B cell (primary cell): ENCODE measurements at regions not wholly inside any gene's neighbourhood (a gene's known extent, or its start where the extent isn't known, plus 50 kb on each side); places are given as distances from the start of the nearest gene placed in this dataset.

Source experiments
- ATAC-seq: fragments of 200-7000 bp; cut with Tn5 transposase; one replicate; pipeline ENCODE4 v1.10.0; 2021; ENCODE audit warnings: low read depth, mild to moderate bottlenecking, moderate number of reproducible peaks, moderate library complexity
- CTCF ChIA-PET: fragments of 350-600 bp; sonication (Branson Sonifier 250); formaldehyde crosslinking; loops from one replicate; lab custom pipeline; 2021; ENCODE audit warnings: antibody characterized with exemption, inconsistent platforms; lab: Charles Lee
- POLR2A ChIA-PET: fragments of 350-600 bp; sonication (Branson Sonifier 250); formaldehyde crosslinking; loops from one replicate; lab custom pipeline; 2021; ENCODE audit warnings: antibody characterized with exemption; lab: Charles Lee
- DNase-seq: peaks from one replicate; pipeline ENCODE4 v3.0.0; 2013
- H2AFZ ChIP-seq: 2 replicates; pipeline ENCODE4 v1.6.1; 2012; ENCODE audit warnings: mild to moderate bottlenecking, low read depth, low read length; ENCODE audit not compliant: insufficient read depth, poor library complexity, severe bottlenecking
- H3K27ac ChIP-seq, 2 donors: 1 replicate in 1 of 2; 2 replicates in 1 of 2; pipeline ENCODE4 v1.5.1; 2012 to 2013; ENCODE audit warnings: low read length in 2 of 2, mild to moderate bottlenecking in 2 of 2, moderate library complexity in 1 of 2
- H3K27me3 ChIP-seq, 4 experiments: fragments of 200-600 bp in 1 of 4; sonication (generic) in 1 of 4; replicated peaks in 1 of 4; 1 replicate in 2 of 4; 2 replicates in 2 of 4; pipeline versions ENCODE4 v1.6.1 to v1.7.0; 2013 to 2016; ENCODE audit warnings: low read length in 3 of 4, mild to moderate bottlenecking in 2 of 4, mixed read lengths in 1 of 4, moderate library complexity in 1 of 4; ENCODE audit not compliant: insufficient read depth in 4 of 4, control insufficient read depth in 3 of 4; ENCODE audit errors: control extremely low read depth in 1 of 4
- H3K36me3 ChIP-seq, 2 experiments: replicated peaks in 1 of 2; 1 replicate in 1 of 2; 2 replicates in 1 of 2; pipeline versions ENCODE4 v1.6.1 to v1.7.1; 2013; ENCODE audit warnings: low read length in 1 of 2; ENCODE audit not compliant: insufficient read depth in 2 of 2, control insufficient read depth in 1 of 2; ENCODE audit errors: control extremely low read depth in 1 of 2, extremely low read depth in 1 of 2
- H3K4me1 ChIP-seq, 2 donors: fragments of 200-600 bp in 1 of 2; sonication (generic) in 1 of 2; 1 replicate in 1 of 2; 2 replicates in 1 of 2; pipeline versions ENCODE4 v1.5.1 to v1.6.1; 2013 to 2017; ENCODE audit warnings: low read length in 2 of 2; ENCODE audit not compliant: control insufficient read depth in 2 of 2, insufficient read depth in 2 of 2
- H3K4me2 ChIP-seq: replicated peaks from 2 replicates; pipeline ENCODE3; 2012; ENCODE audit warnings: mild to moderate bottlenecking, low read depth, low read length; ENCODE audit not compliant: poor library complexity, severe bottlenecking
- H3K4me3 ChIP-seq, 5 experiments: fragments of 200-600 bp in 1 of 5; sonication (generic) in 1 of 5; 1 replicate in 3 of 5; 2 replicates in 2 of 5; pipeline versions ENCODE4 v1.5.1 to v1.7.0; 2011 to 2016; ENCODE audit warnings: low read length in 4 of 5, mild to moderate bottlenecking in 4 of 5, low read depth in 2 of 5, control low read depth in 1 of 5, moderate library complexity in 1 of 5; ENCODE audit not compliant: insufficient read depth in 1 of 5; ENCODE audit errors: control extremely low read depth in 1 of 5, extremely low read depth in 1 of 5
- H3K79me2 ChIP-seq: fragments of 200-600 bp; sonication (generic); one replicate; pipeline ENCODE4 v1.6.0; 2016; ENCODE audit warnings: low read length; ENCODE audit not compliant: control insufficient read depth, insufficient read depth
- H3K9ac ChIP-seq: fragments of 200-600 bp; sonication (generic); 2 replicates; pipeline ENCODE4 v1.6.1; 2017; ENCODE audit warnings: mild to moderate bottlenecking, low read length, moderate library complexity
- H3K9me3 ChIP-seq, 3 donors: one replicate each; pipeline versions ENCODE4 v1.6.1 to v1.7.1; 2013; ENCODE audit warnings: low read length in 2 of 3; ENCODE audit not compliant: control insufficient read depth in 2 of 3, insufficient read depth in 1 of 3; ENCODE audit errors: control extremely low read depth in 1 of 3
- H4K20me1 ChIP-seq: 2 replicates; pipeline ENCODE4 v1.6.0; 2012; ENCODE audit warnings: mild to moderate bottlenecking, low read length; ENCODE audit not compliant: insufficient read depth, control insufficient read depth, poor library complexity, severe bottlenecking
- H3K27ac Mint-ChIP-seq: one replicate; pipeline ENCODE4 v1.8.0; 2021; ENCODE audit warnings: mixed read lengths
- H3K27me3 Mint-ChIP-seq: one replicate; pipeline ENCODE4 v1.8.0; 2021; ENCODE audit warnings: mixed read lengths
- H3K4me1 Mint-ChIP-seq: one replicate; pipeline ENCODE4 v1.8.0; 2021; ENCODE audit warnings: mixed read lengths
- H3K4me3 Mint-ChIP-seq: one replicate; pipeline ENCODE4 v1.8.0; 2021; ENCODE audit warnings: mixed read lengths
- H3K9me3 Mint-ChIP-seq: one replicate; pipeline ENCODE4 v1.8.0; 2022; ENCODE audit warnings: mixed read lengths; ENCODE audit not compliant: insufficient read depth
- CTCF ChIP-seq: fragments of 200-600 bp; IDR thresholded peaks from one replicate; pipeline ENCODE4 v1.8.0; 2022; ENCODE audit warnings: antibody characterized with exemption, mild to moderate bottlenecking
- EZH2 ChIP-seq: IDR thresholded peaks from 2 replicates; pipeline ENCODE4 v1.6.1; 2012; ENCODE audit warnings: borderline replicate concordance, low read depth, mild to moderate bottlenecking, moderate library complexity, low read length; ENCODE audit not compliant: insufficient read depth, poor library complexity, severe bottlenecking
- WGBS: methylation state at CpG from one replicate; pipeline ENCODE4 v1.1.5; 2013; ENCODE audit warnings: missing lambda C conversion rate; ENCODE audit not compliant: insufficient coverage; 5-methylcytosine and 5-hydroxymethylcytosine counted together
- intact Hi-C: fragments of 100-400 bp; cut with micrococcal nuclease; formaldehyde crosslinking; loops from one replicate; pipeline ENCODE4 v1.10.0; 2022

- Histone ChIP-seq H3K4me3 (peak overlapping the region in 1 of 5 experiments; percentile 13), H3K9ac (no peak overlapping the region), H4K20me1 (no peaks in the 10 kb centered on the region), H3K9me3 (no peaks in the 10 kb centered on the region), H3K79me2 (peaks cover 65% of the 10 kb centered on the region), H3K4me2 (peak overlapping the region; percentile 79), H3K36me3 (peaks cover 0 to 4% of the 10 kb centered on the region in 2 experiments), H2AFZ (no peak overlapping the region), H3K27ac (peak overlapping the region in 1 of 2 donors; percentile 44), H3K27me3 (no peaks in the 10 kb centered on the region), H3K4me1 (peaks cover 34 to 35% of the 10 kb centered on the region in 2 donors)
- H3K27ac Mint-ChIP-seq: peak overlapping the region; percentile 33
- intact Hi-C loops: no loop called here
- H3K9me3 Mint-ChIP-seq: no peaks in the 10 kb centered on the region
- POLR2A ChIA-PET: interaction anchor here (0.7 to 8.8 kb wide), 7 partner anchors 11 to 1102 kb away, joined by 4 to 266 read pairs (median 12); a partner anchor contains a TSS
- ATAC-seq: no peak
- no peaks in the 10 kb centered on the region for H3K27me3 Mint-ChIP-seq
- CTCF ChIA-PET: interaction anchor here (0.7 to 2.2 kb wide), 5 partner anchors 10 to 666 kb away, joined by 3 to 13 read pairs (median 4); a partner anchor contains a TSS
- TF ChIP-seq CTCF: no peak
- no peak for TF ChIP-seq EZH2
- H3K4me3 Mint-ChIP-seq: peak overlapping the region; percentile 76
- no peak for DNase-seq
- no CpG with 5 or more reads among the region's 2 CpGs for WGBS
- peaks cover 46% of the 10 kb centered on the region for H3K4me1 Mint-ChIP-seq
Observed at GRCh38 chr6:27143474-27144026, 104.0 kb upstream of the PRSS16 start.

GRCh38 chr6:27144740-27145079, 102.8 kb upstream of the PRSS16 start:
- Mint-ChIP-seq H3K4me3 (peak overlapping the region; percentile 76), H3K4me1 (peaks cover 35% of the 10 kb centered on the region), H3K9me3 (no peaks in the 10 kb centered on the region), H3K27me3 (no peaks in the 10 kb centered on the region), H3K27ac (peak overlapping the region; percentile 21)
- no peak for TF ChIP-seq EZH2
- no peak for TF ChIP-seq CTCF
- H3K27me3 ChIP-seq: no peaks in the 10 kb centered on the region
- ATAC-seq (no peak), DNase-seq (no peak)
- peak overlapping the region; percentile 79 for H3K4me2 ChIP-seq
- ChIA-PET POLR2A (interaction anchor here (0.6 to 8.8 kb wide), 13 partner anchors 12 to 1089 kb away, joined by 3 to 266 read pairs (median 13); a partner anchor contains a TSS), CTCF (interaction anchor here (1.0 to 3.5 kb wide), 6 partner anchors 8 to 33 kb away, joined by 3 to 31 read pairs (median 8); a partner anchor contains a TSS)
- H2AFZ ChIP-seq: no peak overlapping the region
- H3K9me3 ChIP-seq: no peaks in the 10 kb centered on the region
- peaks cover 0 to 4% of the 10 kb centered on the region in 2 experiments for H3K36me3 ChIP-seq
- intact Hi-C loops: no loop called here
- peaks cover 30 to 31% of the 10 kb centered on the region in 2 donors for H3K4me1 ChIP-seq
- no peaks in the 10 kb centered on the region for H4K20me1 ChIP-seq
- 58% methylated on average over 2 of the region's 6 CpGs for WGBS
- peak overlapping the region; percentile 97 for H3K9ac ChIP-seq
- H3K79me2 ChIP-seq: peaks cover 63% of the 10 kb centered on the region
- H3K27ac ChIP-seq: peak overlapping the region in 1 of 2 donors; percentile 92
- peak overlapping the region; percentile 72 to 100 (median 88) for H3K4me3 ChIP-seq
